ENCODE measurements at regions not wholly inside any gene's neighbourhood (a gene's known extent, or its start where the extent isn't known, plus 50 kb on each side); places are given as distances from the start of the nearest gene placed in this dataset.

DNA sequence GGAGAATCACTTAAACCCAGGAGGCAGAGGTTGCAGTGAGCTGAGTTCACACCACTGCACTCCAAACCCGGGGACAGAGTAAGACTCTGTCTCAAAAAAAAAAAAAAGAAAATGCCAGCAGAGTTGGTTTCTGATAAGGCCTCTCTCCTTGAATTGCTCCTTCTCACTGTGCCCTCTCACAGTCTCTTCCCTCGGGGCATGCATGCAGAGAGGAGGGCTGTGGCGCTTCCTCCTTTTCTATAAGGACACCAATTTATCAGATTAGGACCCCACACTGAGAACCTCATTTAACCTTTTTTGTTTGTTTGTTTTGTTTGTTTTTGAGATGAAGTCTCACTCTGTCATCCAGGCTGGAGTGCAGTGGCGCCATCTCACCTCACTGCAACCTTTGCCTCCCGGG is 110.5 kb downstream of the ZFP36L2 start:
- H3K36me3 Mint-ChIP-seq (ENCODE audit: low read depth), result peaks cover 10% of the 10 kb centered on the region
- no peak for ATAC-seq
- Histone ChIP-seq H3K36me3 (ENCODE audit: insufficient read depth) (no peaks in the 10 kb centered on the region), H2AFZ (no peak overlapping the region), H3K4me2 (no peak overlapping the region), H3F3A (replicated peaks; ENCODE audit: low read depth) (no peaks in the 10 kb centered on the region), H3K79me2 (replicated peaks; ENCODE audit: insufficient read depth) (no peaks in the 10 kb centered on the region), H3K4me1 (ENCODE audit: insufficient read depth) (no peaks in the 10 kb centered on the region), H3K9me2 (ENCODE audit: insufficient read depth) (0 out of 2 replicates have a peak, but pooled peaks cover 6% of the 10 kb centered on the region), H3K27ac (ENCODE audit: low read depth) (no peak overlapping the region), H3K27me3 (ENCODE audit: insufficient read depth) (no peaks in the 10 kb centered on the region), H4K20me1 (replicated peaks; ENCODE audit: insufficient read depth) (no peaks in the 10 kb centered on the region), H3K4me3 (no peak overlapping the region)
- DNase-seq (ENCODE audit: low spot score), result no peak
- TF ChIP-seq ZNF331 (CRISPR knock-in tag; IDR thresholded peaks at IDR 0.05; ENCODE audit: low read depth) (no peak), CREB1 (CRISPR knock-in tag; IDR thresholded peaks at IDR 0.05; ENCODE audit: low read depth) (no peak), POLR2AphosphoS5 (IDR thresholded peaks at IDR 0.05; ENCODE audit: low read depth) (no peak), EZH2phosphoT487 (IDR thresholded peaks at IDR 0.05; ENCODE audit: unreplicated experiment) (no peak), JUNB (IDR thresholded peaks at IDR 0.05; ENCODE audit: unreplicated experiment) (no peak), EZH2 (IDR thresholded peaks at IDR 0.05; ENCODE audit: low read depth, unreplicated experiment) (no peak), NANOG (IDR thresholded peaks at IDR 0.05; ENCODE audit: borderline replicate concordance) (no peak), STAT1 (IDR thresholded peaks at IDR 0.05; ENCODE audit: unreplicated experiment) (no peak), ZNF114 (CRISPR knock-in tag; IDR thresholded peaks at IDR 0.05) (no peak)
- TF ChIP-seq, protein P1, sequence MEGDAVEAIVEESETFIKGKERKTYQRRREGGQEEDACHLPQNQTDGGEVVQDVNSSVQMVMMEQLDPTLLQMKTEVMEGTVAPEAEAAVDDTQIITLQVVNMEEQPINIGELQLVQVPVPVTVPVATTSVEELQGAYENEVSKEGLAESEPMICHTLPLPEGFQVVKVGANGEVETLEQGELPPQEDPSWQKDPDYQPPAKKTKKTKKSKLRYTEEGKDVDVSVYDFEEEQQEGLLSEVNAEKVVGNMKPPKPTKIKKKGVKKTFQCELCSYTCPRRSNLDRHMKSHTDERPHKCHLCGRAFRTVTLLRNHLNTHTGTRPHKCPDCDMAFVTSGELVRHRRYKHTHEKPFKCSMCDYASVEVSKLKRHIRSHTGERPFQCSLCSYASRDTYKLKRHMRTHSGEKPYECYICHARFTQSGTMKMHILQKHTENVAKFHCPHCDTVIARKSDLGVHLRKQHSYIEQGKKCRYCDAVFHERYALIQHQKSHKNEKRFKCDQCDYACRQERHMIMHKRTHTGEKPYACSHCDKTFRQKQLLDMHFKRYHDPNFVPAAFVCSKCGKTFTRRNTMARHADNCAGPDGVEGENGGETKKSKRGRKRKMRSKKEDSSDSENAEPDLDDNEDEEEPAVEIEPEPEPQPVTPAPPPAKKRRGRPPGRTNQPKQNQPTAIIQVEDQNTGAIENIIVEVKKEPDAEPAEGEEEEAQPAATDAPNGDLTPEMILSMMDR (conservative IDR thresholded peaks at IDR 0.05; ENCODE audit: low read depth in 2 of 2), result no peak
- TF ChIP-seq, protein P2, sequence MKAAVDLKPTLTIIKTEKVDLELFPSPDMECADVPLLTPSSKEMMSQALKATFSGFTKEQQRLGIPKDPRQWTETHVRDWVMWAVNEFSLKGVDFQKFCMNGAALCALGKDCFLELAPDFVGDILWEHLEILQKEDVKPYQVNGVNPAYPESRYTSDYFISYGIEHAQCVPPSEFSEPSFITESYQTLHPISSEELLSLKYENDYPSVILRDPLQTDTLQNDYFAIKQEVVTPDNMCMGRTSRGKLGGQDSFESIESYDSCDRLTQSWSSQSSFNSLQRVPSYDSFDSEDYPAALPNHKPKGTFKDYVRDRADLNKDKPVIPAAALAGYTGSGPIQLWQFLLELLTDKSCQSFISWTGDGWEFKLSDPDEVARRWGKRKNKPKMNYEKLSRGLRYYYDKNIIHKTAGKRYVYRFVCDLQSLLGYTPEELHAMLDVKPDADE (IDR thresholded peaks at IDR 0.05), result no peak
- TF ChIP-seq, protein P3, sequence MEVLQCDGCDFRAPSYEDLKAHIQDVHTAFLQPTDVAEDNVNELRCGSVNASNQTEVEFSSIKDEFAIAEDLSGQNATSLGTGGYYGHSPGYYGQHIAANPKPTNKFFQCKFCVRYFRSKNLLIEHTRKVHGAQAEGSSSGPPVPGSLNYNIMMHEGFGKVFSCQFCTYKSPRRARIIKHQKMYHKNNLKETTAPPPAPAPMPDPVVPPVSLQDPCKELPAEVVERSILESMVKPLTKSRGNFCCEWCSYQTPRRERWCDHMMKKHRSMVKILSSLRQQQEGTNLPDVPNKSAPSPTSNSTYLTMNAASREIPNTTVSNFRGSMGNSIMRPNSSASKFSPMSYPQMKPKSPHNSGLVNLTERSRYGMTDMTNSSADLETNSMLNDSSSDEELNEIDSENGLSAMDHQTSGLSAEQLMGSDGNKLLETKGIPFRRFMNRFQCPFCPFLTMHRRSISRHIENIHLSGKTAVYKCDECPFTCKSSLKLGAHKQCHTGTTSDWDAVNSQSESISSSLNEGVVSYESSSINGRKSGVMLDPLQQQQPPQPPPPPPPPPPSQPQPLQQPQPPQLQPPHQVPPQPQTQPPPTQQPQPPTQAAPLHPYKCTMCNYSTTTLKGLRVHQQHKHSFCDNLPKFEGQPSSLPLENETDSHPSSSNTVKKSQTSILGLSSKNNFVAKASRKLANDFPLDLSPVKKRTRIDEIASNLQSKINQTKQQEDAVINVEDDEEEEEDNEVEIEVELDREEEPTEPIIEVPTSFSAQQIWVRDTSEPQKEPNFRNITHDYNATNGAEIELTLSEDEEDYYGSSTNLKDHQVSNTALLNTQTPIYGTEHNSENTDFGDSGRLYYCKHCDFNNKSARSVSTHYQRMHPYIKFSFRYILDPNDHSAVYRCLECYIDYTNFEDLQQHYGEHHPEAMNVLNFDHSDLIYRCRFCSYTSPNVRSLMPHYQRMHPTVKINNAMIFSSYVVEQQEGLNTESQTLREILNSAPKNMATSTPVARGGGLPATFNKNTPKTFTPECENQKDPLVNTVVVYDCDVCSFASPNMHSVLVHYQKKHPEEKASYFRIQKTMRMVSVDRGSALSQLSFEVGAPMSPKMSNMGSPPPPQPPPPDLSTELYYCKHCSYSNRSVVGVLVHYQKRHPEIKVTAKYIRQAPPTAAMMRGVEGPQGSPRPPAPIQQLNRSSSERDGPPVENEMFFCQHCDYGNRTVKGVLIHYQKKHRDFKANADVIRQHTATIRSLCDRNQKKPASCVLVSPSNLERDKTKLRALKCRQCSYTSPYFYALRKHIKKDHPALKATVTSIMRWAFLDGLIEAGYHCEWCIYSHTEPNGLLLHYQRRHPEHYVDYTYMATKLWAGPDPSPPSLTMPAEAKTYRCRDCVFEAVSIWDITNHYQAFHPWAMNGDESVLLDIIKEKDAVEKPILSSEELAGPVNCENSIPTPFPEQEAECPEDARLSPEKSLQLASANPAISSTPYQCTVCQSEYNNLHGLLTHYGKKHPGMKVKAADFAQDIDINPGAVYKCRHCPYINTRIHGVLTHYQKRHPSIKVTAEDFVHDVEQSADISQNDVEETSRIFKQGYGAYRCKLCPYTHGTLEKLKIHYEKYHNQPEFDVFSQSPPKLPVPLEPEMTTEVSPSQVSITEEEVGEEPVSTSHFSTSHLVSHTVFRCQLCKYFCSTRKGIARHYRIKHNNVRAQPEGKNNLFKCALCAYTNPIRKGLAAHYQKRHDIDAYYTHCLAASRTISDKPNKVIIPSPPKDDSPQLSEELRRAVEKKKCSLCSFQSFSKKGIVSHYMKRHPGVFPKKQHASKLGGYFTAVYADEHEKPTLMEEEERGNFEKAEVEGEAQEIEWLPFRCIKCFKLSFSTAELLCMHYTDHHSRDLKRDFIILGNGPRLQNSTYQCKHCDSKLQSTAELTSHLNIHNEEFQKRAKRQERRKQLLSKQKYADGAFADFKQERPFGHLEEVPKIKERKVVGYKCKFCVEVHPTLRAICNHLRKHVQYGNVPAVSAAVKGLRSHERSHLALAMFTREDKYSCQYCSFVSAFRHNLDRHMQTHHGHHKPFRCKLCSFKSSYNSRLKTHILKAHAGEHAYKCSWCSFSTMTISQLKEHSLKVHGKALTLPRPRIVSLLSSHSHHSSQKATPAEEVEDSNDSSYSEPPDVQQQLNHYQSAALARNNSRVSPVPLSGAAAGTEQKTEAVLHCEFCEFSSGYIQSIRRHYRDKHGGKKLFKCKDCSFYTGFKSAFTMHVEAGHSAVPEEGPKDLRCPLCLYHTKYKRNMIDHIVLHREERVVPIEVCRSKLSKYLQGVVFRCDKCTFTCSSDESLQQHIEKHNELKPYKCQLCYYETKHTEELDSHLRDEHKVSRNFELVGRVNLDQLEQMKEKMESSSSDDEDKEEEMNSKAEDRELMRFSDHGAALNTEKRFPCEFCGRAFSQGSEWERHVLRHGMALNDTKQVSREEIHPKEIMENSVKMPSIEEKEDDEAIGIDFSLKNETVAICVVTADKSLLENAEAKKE (CRISPR knock-in tag; IDR thresholded peaks at IDR 0.05), result no peak
- TF ChIP-seq, protein P4, sequence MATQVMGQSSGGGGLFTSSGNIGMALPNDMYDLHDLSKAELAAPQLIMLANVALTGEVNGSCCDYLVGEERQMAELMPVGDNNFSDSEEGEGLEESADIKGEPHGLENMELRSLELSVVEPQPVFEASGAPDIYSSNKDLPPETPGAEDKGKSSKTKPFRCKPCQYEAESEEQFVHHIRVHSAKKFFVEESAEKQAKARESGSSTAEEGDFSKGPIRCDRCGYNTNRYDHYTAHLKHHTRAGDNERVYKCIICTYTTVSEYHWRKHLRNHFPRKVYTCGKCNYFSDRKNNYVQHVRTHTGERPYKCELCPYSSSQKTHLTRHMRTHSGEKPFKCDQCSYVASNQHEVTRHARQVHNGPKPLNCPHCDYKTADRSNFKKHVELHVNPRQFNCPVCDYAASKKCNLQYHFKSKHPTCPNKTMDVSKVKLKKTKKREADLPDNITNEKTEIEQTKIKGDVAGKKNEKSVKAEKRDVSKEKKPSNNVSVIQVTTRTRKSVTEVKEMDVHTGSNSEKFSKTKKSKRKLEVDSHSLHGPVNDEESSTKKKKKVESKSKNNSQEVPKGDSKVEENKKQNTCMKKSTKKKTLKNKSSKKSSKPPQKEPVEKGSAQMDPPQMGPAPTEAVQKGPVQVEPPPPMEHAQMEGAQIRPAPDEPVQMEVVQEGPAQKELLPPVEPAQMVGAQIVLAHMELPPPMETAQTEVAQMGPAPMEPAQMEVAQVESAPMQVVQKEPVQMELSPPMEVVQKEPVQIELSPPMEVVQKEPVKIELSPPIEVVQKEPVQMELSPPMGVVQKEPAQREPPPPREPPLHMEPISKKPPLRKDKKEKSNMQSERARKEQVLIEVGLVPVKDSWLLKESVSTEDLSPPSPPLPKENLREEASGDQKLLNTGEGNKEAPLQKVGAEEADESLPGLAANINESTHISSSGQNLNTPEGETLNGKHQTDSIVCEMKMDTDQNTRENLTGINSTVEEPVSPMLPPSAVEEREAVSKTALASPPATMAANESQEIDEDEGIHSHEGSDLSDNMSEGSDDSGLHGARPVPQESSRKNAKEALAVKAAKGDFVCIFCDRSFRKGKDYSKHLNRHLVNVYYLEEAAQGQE (IDR thresholded peaks at IDR 0.05; ENCODE audit: unreplicated experiment), result no peak
- H3K27ac Mint-ChIP-seq, result no peak overlapping the region
- H3K4me1 Mint-ChIP-seq, result no peaks in the 10 kb centered on the region
- no peak overlapping the region for H3K4me3 Mint-ChIP-seq
- H3K9me3 Mint-ChIP-seq, result peaks cover 21% of the 10 kb centered on the region
- H3K27me3 Mint-ChIP-seq (ENCODE audit: insufficient read depth, low read depth, poor library complexity), result no peaks in the 10 kb centered on the region

All from GM23338 (cell line).